ENCODE measurements at regions not wholly inside any gene's neighbourhood (a gene's known extent, or its start where the extent isn't known, plus 50 kb on each side); places are given as distances from the start of the nearest gene placed in this dataset.

DNA sequence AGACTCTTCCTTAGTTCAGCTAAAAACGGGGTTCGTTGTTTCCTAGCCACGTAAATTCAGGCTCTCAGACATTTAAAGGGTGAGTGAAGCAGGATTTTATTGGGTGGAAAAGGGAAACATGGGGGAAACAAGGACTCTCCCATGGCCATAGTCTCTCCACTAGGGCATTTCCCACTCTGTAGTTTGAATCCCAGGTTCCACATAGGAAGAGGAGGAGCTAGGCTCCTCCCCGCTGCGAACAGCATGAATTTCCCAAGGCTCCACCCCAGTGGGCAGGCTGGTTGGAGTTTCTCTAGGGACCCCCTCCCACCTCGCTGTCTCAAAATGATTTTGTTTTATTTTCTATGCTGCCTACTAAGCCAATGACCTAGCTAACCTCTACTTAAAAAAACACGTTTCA lies 2170.8 kb upstream of the PCDH20 start:
- Histone ChIP-seq H3K4me3 (replicated peaks in 1 of 2; ENCODE audit: low read depth in 1 of 2, low read length in 2 of 2) (no peak overlapping the region), H4K20me1 (ENCODE audit: insufficient read depth) (no peaks in the 10 kb centered on the region), H3K27ac (ENCODE audit: low read depth, low read length) (no peak overlapping the region), H3K27me3 (ENCODE audit: insufficient read depth, low read length) (no peaks in the 10 kb centered on the region), H3K4me2 (ENCODE audit: low read length) (no peak overlapping the region), H3K4me1 (ENCODE audit: control insufficient read depth in 1 of 2, insufficient read depth in 2 of 2, low read length in 2 of 2) (no peaks in the 10 kb centered on the region), H2AFZ (ENCODE audit: low read depth, low read length, poor library complexity, severe bottlenecking) (no peak overlapping the region), H3K9me3 (ENCODE audit: control insufficient read depth in 1 of 2, insufficient read depth in 1 of 2, low read depth in 1 of 2, low read length in 2 of 2) (no peaks in the 10 kb centered on the region; a peak in 1 of 4 replicates), H3K9ac (ENCODE audit: low read length) (no peak overlapping the region), H3K79me2 (ENCODE audit: insufficient read depth, low read length) (no peaks in the 10 kb centered on the region), H3K36me3 (ENCODE audit: control insufficient read depth in 1 of 2, insufficient read depth in 2 of 2, low read length in 2 of 2) (no peaks in the 10 kb centered on the region), H3K9me2 (ENCODE audit: insufficient read depth) (no peaks in the 10 kb centered on the region)
- no TSS peak for BruUV-seq (replicated peaks)
- POLR2A ChIA-PET: no interaction called here
- TF ChIP-seq YY1 (IDR thresholded peaks at IDR 0.05; ENCODE audit: extremely low read depth, insufficient replicate concordance, low read depth, low read length): no peak
- no peak for TF ChIP-seq TCF7L2 (IDR thresholded peaks at IDR 0.05; ENCODE audit: borderline replicate concordance, extremely low read depth, insufficient read depth, insufficient read length)
- no peak for TF ChIP-seq SRF (IDR thresholded peaks at IDR 0.05; ENCODE audit: low read depth)
- no peak for TF ChIP-seq SP1 (IDR thresholded peaks at IDR 0.05; ENCODE audit: low read depth)
- no peak for TF ChIP-seq CEBPB (IDR thresholded peaks at IDR 0.05; ENCODE audit: low read depth)
- TF ChIP-seq, protein P1, sequence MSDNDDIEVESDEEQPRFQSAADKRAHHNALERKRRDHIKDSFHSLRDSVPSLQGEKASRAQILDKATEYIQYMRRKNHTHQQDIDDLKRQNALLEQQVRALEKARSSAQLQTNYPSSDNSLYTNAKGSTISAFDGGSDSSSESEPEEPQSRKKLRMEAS (IDR thresholded peaks at IDR 0.05): no peak
- no peak for TF ChIP-seq ZNF274 (IDR thresholded peaks at IDR 0.05; ENCODE audit: low read depth, low read length)
- TF ChIP-seq POLR2A (IDR thresholded peaks at IDR 0.05; ENCODE audit: borderline replicate concordance, extremely low read depth, insufficient read depth, insufficient read length): no peak
- TF ChIP-seq EZH2phosphoT487 (IDR thresholded peaks at IDR 0.05; ENCODE audit: borderline replicate concordance): no peak
- TF ChIP-seq, protein P2, sequence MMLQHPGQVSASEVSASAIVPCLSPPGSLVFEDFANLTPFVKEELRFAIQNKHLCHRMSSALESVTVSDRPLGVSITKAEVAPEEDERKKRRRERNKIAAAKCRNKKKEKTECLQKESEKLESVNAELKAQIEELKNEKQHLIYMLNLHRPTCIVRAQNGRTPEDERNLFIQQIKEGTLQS (IDR thresholded peaks at IDR 0.05): no peak
- TF ChIP-seq ELF1 (IDR thresholded peaks at IDR 0.05; ENCODE audit: borderline replicate concordance, low read depth): no peak
- no peak for TF ChIP-seq REST (IDR thresholded peaks at IDR 0.05; ENCODE audit: low read depth)
- TF ChIP-seq JUND (IDR thresholded peaks at IDR 0.05): no peak
- TF ChIP-seq ZFX (IDR thresholded peaks at IDR 0.05): no peak
- no peak for TF ChIP-seq CBX3 (IDR thresholded peaks at IDR 0.05; ENCODE audit: low read depth)
- TF ChIP-seq, protein P3, sequence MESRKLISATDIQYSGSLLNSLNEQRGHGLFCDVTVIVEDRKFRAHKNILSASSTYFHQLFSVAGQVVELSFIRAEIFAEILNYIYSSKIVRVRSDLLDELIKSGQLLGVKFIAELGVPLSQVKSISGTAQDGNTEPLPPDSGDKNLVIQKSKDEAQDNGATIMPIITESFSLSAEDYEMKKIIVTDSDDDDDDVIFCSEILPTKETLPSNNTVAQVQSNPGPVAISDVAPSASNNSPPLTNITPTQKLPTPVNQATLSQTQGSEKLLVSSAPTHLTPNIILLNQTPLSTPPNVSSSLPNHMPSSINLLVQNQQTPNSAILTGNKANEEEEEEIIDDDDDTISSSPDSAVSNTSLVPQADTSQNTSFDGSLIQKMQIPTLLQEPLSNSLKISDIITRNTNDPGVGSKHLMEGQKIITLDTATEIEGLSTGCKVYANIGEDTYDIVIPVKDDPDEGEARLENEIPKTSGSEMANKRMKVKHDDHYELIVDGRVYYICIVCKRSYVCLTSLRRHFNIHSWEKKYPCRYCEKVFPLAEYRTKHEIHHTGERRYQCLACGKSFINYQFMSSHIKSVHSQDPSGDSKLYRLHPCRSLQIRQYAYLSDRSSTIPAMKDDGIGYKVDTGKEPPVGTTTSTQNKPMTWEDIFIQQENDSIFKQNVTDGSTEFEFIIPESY (IDR thresholded peaks at IDR 0.05; ENCODE audit: extremely low read depth, insufficient replicate concordance, low read length): no peak
- CTCF ChIA-PET: no interaction called here
- RAD21 ChIA-PET (ENCODE audit: low non-redundant PET in 1 of 2, low total read pairs in 2 of 2, uncharacterized antibody in 2 of 2, unreplicated experiment in 2 of 2): no interaction called here
- ATAC-seq (no peak), DNase-seq (ENCODE audit: low read depth, low spot score) (no peak)
- intact Hi-C loops (cut with micrococcal nuclease): no loop called here

All from HCT116 (cell line).